Sigmoid colon (tissue), 3 donors: ENCODE measurements at regions not wholly inside any gene's neighbourhood (a gene's known extent, or its start where the extent isn't known, plus 50 kb on each side); places are given as distances from the start of the nearest gene placed in this dataset.

Experiments
- CTCF ChIP-seq, 4 experiments: fragments of 450-650 bp in 3 of 4; fragments of 200-600 bp in 1 of 4; IDR thresholded peaks; one replicate each; pipeline ENCODE4 v1.5.1; 2016 to 2019; ENCODE audit warnings: antibody characterized with exemption in 4 of 4, mild to moderate bottlenecking in 3 of 4, moderate library complexity in 2 of 4
- POLR2A ChIP-seq, 2 donors: fragments of 450-650 bp; IDR thresholded peaks; one replicate each; pipeline ENCODE4 v1.6.1; 2016; ENCODE audit warnings: antibody characterized with exemption in 2 of 2, mild to moderate bottlenecking in 2 of 2, moderate library complexity in 2 of 2

GRCh38 chr4:163846008-163846407 lies 351.5 kb downstream of the TMA16 start:
- TF ChIP-seq POLR2A (IDR thresholded peaks at IDR 0.05) = no peak
- no peak for TF ChIP-seq CTCF (IDR thresholded peaks at IDR 0.05)
